ENCODE measurements at regions not wholly inside any gene's neighbourhood (a gene's known extent, or its start where the extent isn't known, plus 50 kb on each side); places are given as distances from the start of the nearest gene placed in this dataset.

GRCh38 chr4:177987896-177988295 lies 545.7 kb upstream of the AGA start:
- POLR2A ChIA-PET: interaction anchor here (0.6 kb wide), 1 partner anchor 758 kb away, joined by 4 read pairs; no protein-coding TSS in a partner anchor
- WGBS (ENCODE audit: insufficient coverage, insufficient replicate concordance, low lambda C conversion rate, missing lambda C conversion rate): 0% methylated on average over 1 of the region's 1 CpG
- FAIRE-seq: no peak
- TF ChIP-seq EP300 (IDR thresholded peaks at IDR 0.05; ENCODE audit: borderline replicate concordance in 1 of 2, control insufficient read depth in 1 of 2, low read depth in 2 of 2, low read length in 2 of 2) (no peak), ZBED1 (IDR thresholded peaks at IDR 0.05; ENCODE audit: borderline replicate concordance) (no peak), BCLAF1 (IDR thresholded peaks at IDR 0.05) (no peak), SMC3 (IDR thresholded peaks at IDR 0.05; ENCODE audit: borderline replicate concordance, low read length) (no peak), SIN3A (IDR thresholded peaks at IDR 0.05; ENCODE audit: low read depth, low read length) (no peak), PAX8 (IDR thresholded peaks at IDR 0.05) (no peak), RAD21 (IDR thresholded peaks at IDR 0.05; ENCODE audit: insufficient read depth, low read depth, low read length) (no peak), SKIL (IDR thresholded peaks at IDR 0.05; ENCODE audit: low read depth, poor library complexity, severe bottlenecking) (no peak), RFX5 (IDR thresholded peaks at IDR 0.05; ENCODE audit: low read depth, low read length) (no peak), ELK1 (IDR thresholded peaks at IDR 0.05; ENCODE audit: low read depth, low read length) (no peak), PRDM15 (CRISPR knock-in tag; IDR thresholded peaks at IDR 0.05) (no peak), CEBPB (IDR thresholded peaks at IDR 0.05; ENCODE audit: borderline replicate concordance in 1 of 2, low read depth in 2 of 2, low read length in 2 of 2) (no peak), CBFB (IDR thresholded peaks at IDR 0.05; ENCODE audit: low read depth) (no peak), ZSCAN29 (IDR thresholded peaks at IDR 0.05) (no peak), TBL1XR1 (IDR thresholded peaks at IDR 0.05; ENCODE audit: low read depth, low read length) (no peak), POLR2AphosphoS2 (IDR thresholded peaks at IDR 0.05; ENCODE audit: low read depth, low read length) (no peak)

More at GRCh38 chr4:177987896-177988295, 545.7 kb upstream of the AGA start:
- CTCF ChIA-PET: no interaction called here
- H3K9ac ChIP-seq (ENCODE audit: control insufficient read depth, insufficient read depth, low read length): no peak overlapping the region
- BruUV-seq (replicated peaks): no TSS peak
- H3K36me3 ChIP-seq (ENCODE audit: control insufficient read depth in 2 of 2, insufficient read depth in 2 of 2, low read length in 1 of 2): no peaks in the 10 kb centered on the region
- H3K4me3 ChIP-seq: no peak overlapping the region
- SMC1A ChIA-PET (ENCODE audit: uncharacterized antibody, unreplicated experiment): no interaction called here
- in situ Hi-C loops (cut with MboI): no loop called here
- no peak overlapping the region for H3K4me2 ChIP-seq (ENCODE audit: control insufficient read depth, insufficient read depth)
- no peak overlapping the region for H2AFZ ChIP-seq (ENCODE audit: control insufficient read depth, low read depth, low read length)
- H3K4me1 ChIP-seq (ENCODE audit: control insufficient read depth, insufficient read depth, low read length): no peaks in the 10 kb centered on the region
- no peak for ATAC-seq
- intact Hi-C loops (cut with micrococcal nuclease; ENCODE audit: unreplicated experiment): no loop called here
- DNase-seq (ENCODE audit: low read depth, low spot score): no peak
- no peaks in the 10 kb centered on the region for H3K79me2 ChIP-seq (ENCODE audit: control insufficient read depth, insufficient read depth, low read length)
- no peaks in the 10 kb centered on the region for H3K9me3 ChIP-seq (replicated peaks; ENCODE audit: control insufficient read depth, insufficient read depth, low read length)
- no peaks in the 10 kb centered on the region for H3K27me3 ChIP-seq (replicated peaks in 1 of 2; ENCODE audit: control insufficient read depth in 2 of 2, insufficient read depth in 2 of 2, low read length in 1 of 2)
- H4K20me1 ChIP-seq (ENCODE audit: control insufficient read depth, insufficient read depth): no peaks in the 10 kb centered on the region
- RAD21 ChIA-PET (ENCODE audit: unreplicated experiment): no interaction called here
- no peak overlapping the region for H3K27ac ChIP-seq (ENCODE audit: control insufficient read depth, insufficient read depth)

Data from GM12878 (cell line).